ENCODE measurements at regions not wholly inside any gene's neighbourhood (a gene's known extent, or its start where the extent isn't known, plus 50 kb on each side); places are given as distances from the start of the nearest gene placed in this dataset.
"Not testable (repeated sequence)": the region's sequence is repeated elsewhere in the genome, so short reads cannot be mapped to it uniquely, and the experiment has no call there.

- ATAC-seq: peak; percentile 28
These were observed 76.3 kb upstream of the IQSEC1 start for GRCh38 chr3:13149330-13150108.

- ATAC-seq: no peak
These were observed 75.5 kb upstream of the IQSEC1 start for GRCh38 chr3:13148561-13149329.

GRCh38 chr3:13148126-13148525 lies 74.9 kb upstream of the IQSEC1 start:
- no peak for ATAC-seq

- no peak for ATAC-seq
These were observed 74.1 kb upstream of the IQSEC1 start for GRCh38 chr3:13147344-13147743.

GRCh38 chr3:13146643-13147143 lies 73.5 kb upstream of the IQSEC1 start:
- ATAC-seq: no peak

GRCh38 chr3:13145826-13146642 lies 72.8 kb upstream of the IQSEC1 start:
- no peak for ATAC-seq

- ATAC-seq: no peak
These were observed 72.0 kb upstream of the IQSEC1 start for GRCh38 chr3:13145131-13145825.

GRCh38 chr3:13144163-13145023 lies 71.2 kb upstream of the IQSEC1 start:
- ATAC-seq: no peak

- no peak for ATAC-seq
These were observed 70.3 kb upstream of the IQSEC1 start for GRCh38 chr3:13143381-13144004.

GRCh38 chr3:13142552-13143380 lies 69.5 kb upstream of the IQSEC1 start:
- ATAC-seq: no peak

- no peak for ATAC-seq
These were observed 68.8 kb upstream of the IQSEC1 start for GRCh38 chr3:13141991-13142412.

- no peak for ATAC-seq
These were observed 68.0 kb upstream of the IQSEC1 start for GRCh38 chr3:13141183-13141582.

GRCh38 chr3:13140596-13140995 lies 67.4 kb upstream of the IQSEC1 start:
- no peak for ATAC-seq

- ATAC-seq: no peak
These were observed 66.3 kb upstream of the IQSEC1 start for GRCh38 chr3:13139471-13140065.

- no peak for ATAC-seq
These were observed 65.6 kb upstream of the IQSEC1 start for GRCh38 chr3:13138833-13139145.

- no peak for ATAC-seq
These were observed 65.0 kb upstream of the IQSEC1 start for GRCh38 chr3:13137941-13138832.

GRCh38 chr3:13136848-13137247 lies 63.6 kb upstream of the IQSEC1 start:
- ATAC-seq: not testable (repeated sequence)

GRCh38 chr3:13136426-13136825 lies 63.2 kb upstream of the IQSEC1 start:
- ATAC-seq: no peak
